NT2/D1 (cell line): ENCODE measurements at regions not wholly inside any gene's neighbourhood (a gene's known extent, or its start where the extent isn't known, plus 50 kb on each side); places are given as distances from the start of the nearest gene placed in this dataset.

Source experiments
- YY1 ChIP-seq: IDR thresholded peaks from 2 replicates; pipeline ENCODE4 v1.6.1; 2011; ENCODE audit not compliant: insufficient read length, insufficient read depth
- ZNF274 ChIP-seq: IDR thresholded peaks from 2 replicates; pipeline ENCODE4 v1.6.1; 2011; ENCODE audit warnings: mild to moderate bottlenecking, low read depth, low read length

- TF ChIP-seq ZNF274 (no peak), YY1 (no peak)
These were observed 286.1 kb downstream of the SEC14L1 start for GRCh38 chr17:77426676-77427386.
